22Rv1 (cell line): ENCODE measurements at regions not wholly inside any gene's neighbourhood (a gene's known extent, or its start where the extent isn't known, plus 50 kb on each side); places are given as distances from the start of the nearest gene placed in this dataset.

Experiments used
- ZFX ChIP-seq: fragments of 450-650 bp; IDR thresholded peaks from 2 replicates; pipeline ENCODE4 v1.6.1; 2017; ENCODE audit warnings: antibody characterized with exemption, borderline replicate concordance
- TF ChIP-seq, protein P1 (sequence below): fragments of 450-650 bp; IDR thresholded peaks from 2 replicates; pipeline ENCODE4 v1.5.1; 2017; ENCODE audit warnings: mild to moderate bottlenecking

- TF ChIP-seq, protein P1, sequence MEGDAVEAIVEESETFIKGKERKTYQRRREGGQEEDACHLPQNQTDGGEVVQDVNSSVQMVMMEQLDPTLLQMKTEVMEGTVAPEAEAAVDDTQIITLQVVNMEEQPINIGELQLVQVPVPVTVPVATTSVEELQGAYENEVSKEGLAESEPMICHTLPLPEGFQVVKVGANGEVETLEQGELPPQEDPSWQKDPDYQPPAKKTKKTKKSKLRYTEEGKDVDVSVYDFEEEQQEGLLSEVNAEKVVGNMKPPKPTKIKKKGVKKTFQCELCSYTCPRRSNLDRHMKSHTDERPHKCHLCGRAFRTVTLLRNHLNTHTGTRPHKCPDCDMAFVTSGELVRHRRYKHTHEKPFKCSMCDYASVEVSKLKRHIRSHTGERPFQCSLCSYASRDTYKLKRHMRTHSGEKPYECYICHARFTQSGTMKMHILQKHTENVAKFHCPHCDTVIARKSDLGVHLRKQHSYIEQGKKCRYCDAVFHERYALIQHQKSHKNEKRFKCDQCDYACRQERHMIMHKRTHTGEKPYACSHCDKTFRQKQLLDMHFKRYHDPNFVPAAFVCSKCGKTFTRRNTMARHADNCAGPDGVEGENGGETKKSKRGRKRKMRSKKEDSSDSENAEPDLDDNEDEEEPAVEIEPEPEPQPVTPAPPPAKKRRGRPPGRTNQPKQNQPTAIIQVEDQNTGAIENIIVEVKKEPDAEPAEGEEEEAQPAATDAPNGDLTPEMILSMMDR, result no peak
- no peak for TF ChIP-seq ZFX
These were observed 208.7 kb upstream of the KLF3 start for GRCh38 chr4:38455092-38455862.
